ENCODE measurements at regions not wholly inside any gene's neighbourhood (a gene's known extent, or its start where the extent isn't known, plus 50 kb on each side); places are given as distances from the start of the nearest gene placed in this dataset.
A peak's percentile ranks its signal among the peaks of the same experiment; 100 is the strongest.

- no peak for FAIRE-seq
- no peak for DNase-seq (ENCODE audit: insufficient read length, low spot score)
These were observed 76.0 kb upstream of the AP1S2 start for GRCh38 chrX:15930585-15930984.

GRCh38 chrX:15929194-15929593, 74.6 kb upstream of the AP1S2 start:
- DNase-seq (ENCODE audit: insufficient read length, low spot score) (no peak), FAIRE-seq (no peak)

- DNase-seq (ENCODE audit: insufficient read length, low spot score) = no peak
- no peak for FAIRE-seq
These were observed 72.0 kb upstream of the AP1S2 start for GRCh38 chrX:15926622-15927021.

- DNase-seq (ENCODE audit: insufficient read length, low spot score) (no peak), FAIRE-seq (no peak)
These were observed 63.4 kb upstream of the AP1S2 start for GRCh38 chrX:15918003-15918402.

- no peak for FAIRE-seq
- DNase-seq (ENCODE audit: insufficient read length, low spot score) = no peak
These were observed 62.1 kb upstream of the AP1S2 start for GRCh38 chrX:15916704-15917084.

GRCh38 chrX:15915959-15916703, 61.5 kb upstream of the AP1S2 start:
- peak; percentile 14 for FAIRE-seq
- no peak for DNase-seq (ENCODE audit: insufficient read length, low spot score)

GRCh38 chrX:15914486-15914885, 59.9 kb upstream of the AP1S2 start:
- FAIRE-seq (no peak), DNase-seq (ENCODE audit: insufficient read length, low spot score) (no peak)

- DNase-seq (ENCODE audit: insufficient read length, low spot score) = no peak
- FAIRE-seq = no peak
These were observed 58.5 kb upstream of the AP1S2 start for GRCh38 chrX:15913146-15913545.

- DNase-seq (ENCODE audit: insufficient read length, low spot score) = no peak
- peak; percentile 48 for FAIRE-seq
These were observed 57.3 kb upstream of the AP1S2 start for GRCh38 chrX:15911734-15912550.

- DNase-seq (ENCODE audit: insufficient read length, low spot score) = no peak
- peak; percentile 47 for FAIRE-seq
These were observed 55.0 kb upstream of the AP1S2 start for GRCh38 chrX:15909605-15910004.

GRCh38 chrX:15908603-15909290, 54.1 kb upstream of the AP1S2 start:
- no peak for DNase-seq (ENCODE audit: insufficient read length, low spot score)
- FAIRE-seq = no peak

GRCh38 chrX:15906041-15906943, 51.7 kb upstream of the AP1S2 start:
- FAIRE-seq = peak; percentile 37
- DNase-seq (ENCODE audit: insufficient read length, low spot score) = no peak
